ENCODE measurements at regions not wholly inside any gene's neighbourhood (a gene's known extent, or its start where the extent isn't known, plus 50 kb on each side); places are given as distances from the start of the nearest gene placed in this dataset.

GRCh38 chr9:19940811-19941535, 152.1 kb upstream of the SLC24A2 start:
- intact Hi-C loops (cut with micrococcal nuclease), result no loop called here

- intact Hi-C loops (cut with micrococcal nuclease), result loop anchor here (5.0 kb wide), 1 partner anchor 47 kb away; no protein-coding TSS in a partner anchor
Observed at GRCh38 chr9:19939734-19940278, 151.0 kb upstream of the SLC24A2 start.

- intact Hi-C loops (cut with micrococcal nuclease), result loop anchor here (5.0 kb wide), 1 partner anchor 48 kb away; no protein-coding TSS in a partner anchor
Observed at GRCh38 chr9:19938990-19939733, 150.3 kb upstream of the SLC24A2 start.

GRCh38 chr9:19937121-19937520, 148.3 kb upstream of the SLC24A2 start:
- intact Hi-C loops (cut with micrococcal nuclease), result loop anchor here (5.0 kb wide), 1 partner anchor 50 kb away; no protein-coding TSS in a partner anchor

- intact Hi-C loops (cut with micrococcal nuclease), result loop anchor here (5.0 kb wide), 1 partner anchor 51 kb away; no protein-coding TSS in a partner anchor
Observed at GRCh38 chr9:19936598-19936997, 147.8 kb upstream of the SLC24A2 start.

GRCh38 chr9:19935422-19935821, 146.6 kb upstream of the SLC24A2 start:
- intact Hi-C loops (cut with micrococcal nuclease), result loop anchor here (5.0 kb wide), 1 partner anchor 52 kb away; no protein-coding TSS in a partner anchor

- intact Hi-C loops (cut with micrococcal nuclease), result no loop called here
Observed at GRCh38 chr9:19934301-19934871, 145.5 kb upstream of the SLC24A2 start.

GRCh38 chr9:19931098-19931890, 142.5 kb upstream of the SLC24A2 start:
- intact Hi-C loops (cut with micrococcal nuclease), result no loop called here

GRCh38 chr9:19927560-19927959, 138.7 kb upstream of the SLC24A2 start:
- intact Hi-C loops (cut with micrococcal nuclease), result loop anchor here (5.0 kb wide), 4 partner anchors 70 to 480 kb away; no protein-coding TSS in a partner anchor

GRCh38 chr9:19926774-19927173, 137.9 kb upstream of the SLC24A2 start:
- intact Hi-C loops (cut with micrococcal nuclease), result loop anchor here (1.0 to 5.0 kb wide), 8 partner anchors 71 to 1185 kb away; no protein-coding TSS in a partner anchor

GRCh38 chr9:19925674-19926503, 137.1 kb upstream of the SLC24A2 start:
- intact Hi-C loops (cut with micrococcal nuclease), result loop anchor here (1.0 to 5.0 kb wide), 8 partner anchors 71 to 1185 kb away; no protein-coding TSS in a partner anchor

- intact Hi-C loops (cut with micrococcal nuclease), result no loop called here
Observed at GRCh38 chr9:19924080-19924479, 135.2 kb upstream of the SLC24A2 start.

GRCh38 chr9:19922476-19923118, 133.8 kb upstream of the SLC24A2 start:
- intact Hi-C loops (cut with micrococcal nuclease), result no loop called here

- intact Hi-C loops (cut with micrococcal nuclease), result no loop called here
Observed at GRCh38 chr9:19920401-19920800, 131.6 kb upstream of the SLC24A2 start.

- intact Hi-C loops (cut with micrococcal nuclease), result no loop called here
Observed at GRCh38 chr9:19918630-19919029, 129.8 kb upstream of the SLC24A2 start.

GRCh38 chr9:19914044-19914443, 125.2 kb upstream of the SLC24A2 start:
- intact Hi-C loops (cut with micrococcal nuclease), result no loop called here

GRCh38 chr9:19913151-19913550, 124.3 kb upstream of the SLC24A2 start:
- intact Hi-C loops (cut with micrococcal nuclease), result no loop called here

- intact Hi-C loops (cut with micrococcal nuclease), result no loop called here
Observed at GRCh38 chr9:19903076-19903475, 114.2 kb upstream of the SLC24A2 start.

GRCh38 chr9:19901586-19901985, 112.7 kb upstream of the SLC24A2 start:
- intact Hi-C loops (cut with micrococcal nuclease), result no loop called here
